ENCODE measurements at regions not wholly inside any gene's neighbourhood (a gene's known extent, or its start where the extent isn't known, plus 50 kb on each side); places are given as distances from the start of the nearest gene placed in this dataset.
"Not testable (repeated sequence)": the region's sequence is repeated elsewhere in the genome, so short reads cannot be mapped to it uniquely, and the experiment has no call there.

- DNase-seq = no peak
Observed at GRCh38 chr20:59466107-59466815, 138.1 kb upstream of the PHACTR3 start.

- DNase-seq = no peak
Observed at GRCh38 chr20:59468831-59469230, 135.5 kb upstream of the PHACTR3 start.

GRCh38 chr20:59469267-59470252 is 134.8 kb upstream of the PHACTR3 start:
- no peak for DNase-seq

DNA sequence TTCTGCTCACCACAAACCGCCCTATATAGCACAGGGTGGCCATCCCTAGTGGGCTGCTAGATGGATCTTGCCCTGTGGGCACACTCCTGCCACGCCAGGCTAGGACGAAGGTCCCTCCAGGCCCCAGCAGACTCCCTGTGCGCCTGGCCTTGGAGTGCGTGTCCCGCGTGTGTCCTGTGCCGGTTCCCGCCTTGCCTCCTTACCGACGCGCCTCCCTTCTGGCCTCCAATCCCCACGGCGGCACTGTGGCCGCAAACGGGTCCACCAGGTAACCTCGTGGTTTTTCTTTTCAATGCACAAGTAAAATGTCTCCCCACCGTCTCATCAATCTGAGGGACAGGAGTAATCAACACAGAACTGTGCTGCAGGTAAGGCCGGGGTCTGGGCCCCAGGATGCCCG is 133.8 kb upstream of the PHACTR3 start:
- no peak for DNase-seq

GRCh38 chr20:59471653-59472421 is 132.5 kb upstream of the PHACTR3 start:
- DNase-seq = no peak

DNA sequence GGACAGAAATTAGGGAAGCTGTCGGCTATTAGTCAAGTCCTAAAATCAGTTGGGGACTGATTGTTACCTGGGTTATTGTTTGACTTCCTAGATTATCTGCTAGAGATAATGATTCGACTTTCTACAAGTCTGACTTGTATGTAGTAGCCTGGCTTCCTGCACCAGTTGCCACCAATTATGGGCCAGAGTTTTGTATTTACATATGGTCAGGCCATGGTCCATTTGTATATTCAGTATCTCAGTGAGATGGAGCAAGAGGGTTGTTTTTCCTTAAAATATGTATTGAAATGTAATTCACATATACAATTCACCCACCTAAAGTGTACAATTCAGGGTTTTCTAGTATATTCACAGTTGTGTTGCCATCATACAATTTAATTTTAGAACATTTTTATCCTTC is 130.6 kb upstream of the PHACTR3 start:
- no peak for DNase-seq

- DNase-seq = no peak
Observed at GRCh38 chr20:59481067-59481466, 123.3 kb upstream of the PHACTR3 start.

- no peak for DNase-seq
Observed at GRCh38 chr20:59481477-59482018, 122.8 kb upstream of the PHACTR3 start.

DNA sequence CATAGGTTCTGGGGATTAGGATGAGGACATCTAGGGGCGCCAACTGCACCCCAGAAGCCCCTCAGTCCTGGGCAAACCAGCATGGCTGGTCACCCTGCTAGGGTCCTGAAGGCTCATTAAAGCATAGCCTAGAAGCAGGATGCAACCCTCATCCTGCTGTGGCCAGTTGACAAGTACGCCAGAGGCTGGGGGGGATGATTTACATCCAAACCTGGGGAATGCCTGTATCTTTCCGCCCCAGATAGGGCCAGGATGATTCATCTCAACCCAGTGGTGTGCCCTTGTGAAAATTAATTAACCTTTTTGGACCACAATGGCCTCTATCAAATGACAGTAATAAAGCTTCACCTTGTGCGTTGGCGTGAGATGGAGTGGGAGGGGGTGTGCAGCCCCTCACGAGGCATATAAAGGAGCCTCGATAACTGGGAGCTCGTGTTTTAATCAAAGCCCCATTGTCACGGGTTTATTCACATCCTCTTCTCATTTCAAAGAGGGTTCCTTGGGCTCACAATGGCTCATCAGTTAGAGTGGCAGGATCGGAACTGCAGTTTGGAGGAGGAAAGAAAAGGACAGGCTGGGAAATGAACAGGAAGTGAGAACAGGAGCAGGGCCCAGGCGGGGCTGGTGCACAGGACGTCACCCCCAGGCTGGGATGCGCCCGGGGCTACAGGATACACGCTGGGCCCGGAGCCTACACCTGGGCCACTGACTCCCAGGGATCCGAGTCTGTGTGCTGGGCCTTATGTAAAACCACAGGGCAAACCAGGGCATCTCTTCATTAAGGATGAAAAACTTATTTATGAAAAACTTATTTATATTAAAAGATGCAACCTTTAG is 121.8 kb upstream of the PHACTR3 start:
- DNase-seq = no peak

DNA sequence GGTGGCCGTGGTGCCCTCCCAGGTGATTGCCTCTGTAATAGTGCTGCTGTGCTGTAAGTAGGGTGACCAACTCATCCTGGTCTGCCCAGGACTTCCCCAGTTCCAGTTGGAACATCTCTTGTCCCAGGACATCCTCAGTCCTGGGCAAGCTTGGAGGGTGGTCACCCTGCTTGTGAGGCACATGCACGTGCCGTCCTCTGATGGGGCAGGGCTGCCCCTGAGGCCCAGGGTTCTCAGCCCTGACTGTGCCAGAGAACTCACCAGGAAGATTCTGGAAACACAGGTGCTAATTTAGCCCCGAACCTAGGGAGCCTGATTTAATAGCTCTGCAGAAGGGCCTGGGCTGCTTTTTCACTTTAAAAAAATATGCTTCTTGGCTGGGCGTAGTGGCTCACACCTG is 120.9 kb upstream of the PHACTR3 start:
- no peak for DNase-seq

- DNase-seq = no peak
Observed at GRCh38 chr20:59484228-59484627, 120.1 kb upstream of the PHACTR3 start.

- no peak for DNase-seq
Observed at GRCh38 chr20:59485576-59486454, 118.5 kb upstream of the PHACTR3 start.

GRCh38 chr20:59488459-59488858 is 115.9 kb upstream of the PHACTR3 start:
- not testable (repeated sequence) for DNase-seq

DNA sequence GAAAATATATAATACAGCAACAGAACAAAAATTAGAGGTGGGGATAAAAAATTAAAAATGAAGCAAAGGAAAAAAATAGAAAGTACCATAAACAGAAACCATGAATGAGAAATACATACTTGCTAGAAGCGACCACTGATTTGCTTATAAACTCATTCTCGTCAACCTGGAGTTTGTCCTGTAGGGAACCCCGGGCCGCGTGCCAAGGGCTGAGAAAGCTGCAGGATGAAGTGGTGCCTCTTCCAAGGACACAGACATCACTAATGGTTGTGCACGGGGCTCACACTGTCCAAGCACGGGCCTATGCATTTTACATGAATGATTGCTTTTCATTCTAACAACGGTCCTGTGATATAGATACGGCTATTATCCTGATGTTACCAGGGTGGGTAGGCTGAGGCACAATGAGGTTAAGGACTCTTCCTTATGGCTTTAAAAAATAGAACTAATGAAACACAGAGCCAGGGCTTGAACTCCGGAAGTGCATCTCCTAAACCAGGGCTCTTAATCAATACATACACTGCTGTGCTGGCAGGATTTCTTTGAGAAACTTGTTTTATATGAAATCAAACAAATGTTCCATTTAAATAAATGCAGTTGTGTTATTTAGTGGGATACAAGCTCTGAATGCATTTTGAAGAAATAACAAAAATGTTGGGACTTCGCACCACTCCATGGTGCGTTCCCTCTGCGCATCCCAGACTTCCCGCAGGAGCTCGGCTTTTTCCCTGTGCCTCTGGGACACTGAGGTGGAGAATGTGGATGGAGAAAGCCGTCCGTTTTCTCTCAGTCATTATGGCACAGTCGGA is 113.9 kb upstream of the PHACTR3 start:
- DNase-seq = not testable (repeated sequence)

- no peak for DNase-seq
Observed at GRCh38 chr20:59491884-59492283, 112.5 kb upstream of the PHACTR3 start.

- no peak for DNase-seq
Observed at GRCh38 chr20:59493926-59494325, 110.4 kb upstream of the PHACTR3 start.

DNA sequence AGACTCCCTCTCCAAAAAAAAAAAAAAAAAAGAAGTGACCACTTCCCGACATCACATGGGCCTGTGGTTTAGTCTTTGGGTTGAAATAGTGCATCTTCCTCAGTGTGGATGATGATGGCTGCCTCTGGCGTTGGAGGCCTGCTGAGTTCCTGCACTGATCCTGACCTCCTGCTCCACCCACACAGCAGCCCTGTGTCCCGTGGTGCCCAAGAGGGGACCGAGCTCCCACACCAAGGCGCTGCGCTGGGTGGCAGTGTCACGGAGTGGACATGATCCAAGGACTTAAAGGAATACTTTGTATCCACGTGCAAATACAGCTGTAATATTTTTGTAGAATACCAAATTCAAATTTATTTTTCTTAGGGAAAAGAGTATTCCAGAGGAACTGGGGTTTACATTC is 109.2 kb upstream of the PHACTR3 start:
- no peak for DNase-seq

GRCh38 chr20:59495894-59496510 is 108.3 kb upstream of the PHACTR3 start:
- peak; percentile 72 for DNase-seq

DNA sequence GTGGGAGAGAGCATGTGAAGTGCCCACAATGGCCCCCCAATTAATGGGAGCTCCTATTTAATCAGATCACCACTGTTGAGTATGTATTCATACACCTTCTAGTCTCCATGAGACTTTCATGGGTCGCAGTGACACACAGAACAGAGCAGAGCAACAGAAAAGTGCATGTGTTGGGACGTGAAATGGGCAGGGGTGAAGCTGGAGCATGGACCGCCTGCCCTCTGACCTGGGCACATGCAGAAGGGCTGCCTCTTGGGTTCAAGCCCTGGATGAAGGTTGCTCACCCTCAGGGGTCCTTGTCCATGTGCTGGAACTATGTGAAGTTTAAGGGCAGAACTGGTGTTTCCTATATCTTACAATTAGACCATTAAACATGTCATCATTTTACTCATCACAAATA is 106.0 kb upstream of the PHACTR3 start:
- DNase-seq = no peak

DNA sequence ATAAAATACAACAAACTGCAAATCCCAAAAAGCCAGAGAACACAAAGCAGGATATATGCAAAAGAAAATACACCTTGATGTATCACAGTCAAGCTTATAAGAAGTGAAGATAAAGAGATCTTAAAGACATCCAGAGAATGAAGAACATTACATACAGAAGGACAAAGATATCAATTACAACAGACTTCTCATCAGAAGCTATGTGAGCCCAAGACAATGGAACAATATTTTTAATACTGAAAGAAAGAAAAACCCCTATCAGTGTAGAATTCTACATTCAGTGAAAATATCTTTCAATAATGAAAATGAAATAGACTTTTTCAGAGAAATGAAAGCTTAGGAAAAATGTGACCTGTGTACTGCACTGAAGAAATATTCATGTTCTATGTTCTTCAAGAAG is 104.5 kb upstream of the PHACTR3 start:
- DNase-seq = no peak

Data from activated naive CD4-positive, alpha-beta T cell treated with anti-CD3 and anti-CD28 coated beads, Interleukin-2, amount 50 U/mL, for 16 hours (primary cell).